WTC11 (cell line): ENCODE measurements at regions not wholly inside any gene's neighbourhood (a gene's known extent, or its start where the extent isn't known, plus 50 kb on each side); places are given as distances from the start of the nearest gene placed in this dataset.

Experiments
- ATAC-seq: fragments of 200-7000 bp; cut with Tn5 transposase; 2 replicates; pipeline ENCODE4 v1.10.0; 2021; ENCODE audit warnings: mild to moderate bottlenecking, moderate library complexity
- CTCF ChIA-PET: fragments of 300-600 bp; sonication (Branson Sonifier 250); formaldehyde crosslinking; loops from one replicate; lab custom pipeline; 2021; ENCODE audit warnings: antibody characterized with exemption; lab: Charles Lee
- POLR2A ChIA-PET: fragments of 350-600 bp; sonication (Branson Sonifier 250); formaldehyde crosslinking; loops from one replicate; lab custom pipeline; 2021; ENCODE audit warnings: antibody characterized with exemption; lab: Charles Lee
- DNase-seq: peaks from one replicate; pipeline ENCODE4 v3.0.0; 2021; ENCODE audit warnings: low spot score
- H3K27ac Mint-ChIP-seq: 2 replicates; pipeline ENCODE4 v1.8.0; 2021; ENCODE audit warnings: mixed read lengths
- H3K27me3 Mint-ChIP-seq: 2 replicates; pipeline ENCODE4 v1.8.0; 2021; ENCODE audit warnings: low read depth, mild to moderate bottlenecking, moderate library complexity, mixed read lengths
- H3K36me3 Mint-ChIP-seq: 2 replicates; pipeline ENCODE4 v1.8.0; 2021; ENCODE audit warnings: mixed read lengths
- H3K4me1 Mint-ChIP-seq: 2 replicates; pipeline ENCODE4 v1.8.0; 2022; ENCODE audit warnings: mixed read lengths
- H3K4me3 Mint-ChIP-seq: 2 replicates; pipeline ENCODE4 v1.8.0; 2021; ENCODE audit warnings: mild to moderate bottlenecking, moderate library complexity, mixed read lengths
- H3K9me3 Mint-ChIP-seq: 2 replicates; pipeline ENCODE4 v1.8.0; 2021; ENCODE audit warnings: mixed read lengths
- FOXJ3 ChIP-seq: sonication (generic); formaldehyde crosslinking; IDR thresholded peaks from 2 replicates; pipeline ENCODE4 v1.9.0; 2021; ENCODE audit warnings: missing genetic modification reagents, mild to moderate bottlenecking, borderline replicate concordance
- FOXP1 ChIP-seq: sonication (generic); formaldehyde crosslinking; IDR thresholded peaks from 2 replicates; pipeline ENCODE4 v1.8.0; 2022; ENCODE audit warnings: missing genetic modification reagents, mild to moderate bottlenecking, moderate library complexity, borderline replicate concordance
- IRF2 ChIP-seq: sonication (generic); formaldehyde crosslinking; IDR thresholded peaks from 2 replicates; pipeline ENCODE4 v1.8.0; 2022; ENCODE audit warnings: low read depth, missing genetic modification reagents, borderline replicate concordance
- JUN ChIP-seq: sonication (generic); formaldehyde crosslinking; IDR thresholded peaks from 2 replicates; pipeline ENCODE4 v1.8.0; 2023; ENCODE audit warnings: mild to moderate bottlenecking, missing genetic modification reagents
- MXD4 ChIP-seq: fragments of 250-450 bp; sonication (Bioruptor Pico); IDR thresholded peaks from 2 replicates; pipeline ENCODE4 v1.8.0; 2021; ENCODE audit warnings: mild to moderate bottlenecking, moderate library complexity, borderline replicate concordance
- SMAD3 ChIP-seq: sonication (generic); formaldehyde crosslinking; IDR thresholded peaks from 2 replicates; pipeline ENCODE4 v1.8.0; 2022; ENCODE audit warnings: missing genetic modification reagents, mild to moderate bottlenecking, borderline replicate concordance
- TF ChIP-seq, protein P1 (sequence below): sonication (generic); formaldehyde crosslinking; IDR thresholded peaks from 2 replicates; pipeline ENCODE4 v1.8.0; 2022; ENCODE audit warnings: missing genetic modification reagents
- TF ChIP-seq, protein P2 (sequence below): sonication (generic); formaldehyde crosslinking; IDR thresholded peaks from 2 replicates; pipeline ENCODE4 v1.8.1; 2023; ENCODE audit warnings: mild to moderate bottlenecking, missing genetic modification reagents, moderate library complexity
- TF ChIP-seq, protein P3 (sequence below): fragments of 250-450 bp; sonication (Bioruptor Pico); conservative IDR thresholded peaks from 2 replicates; pipeline ENCODE4 v1.9.0; 2021; ENCODE audit warnings: mild to moderate bottlenecking
- TF ChIP-seq, protein P4 (sequence below): fragments of 250-450 bp; sonication (Bioruptor Pico); IDR thresholded peaks from 2 replicates; pipeline ENCODE4 v2.1.2; 2022; ENCODE audit warnings: mild to moderate bottlenecking, moderate library complexity

DNA sequence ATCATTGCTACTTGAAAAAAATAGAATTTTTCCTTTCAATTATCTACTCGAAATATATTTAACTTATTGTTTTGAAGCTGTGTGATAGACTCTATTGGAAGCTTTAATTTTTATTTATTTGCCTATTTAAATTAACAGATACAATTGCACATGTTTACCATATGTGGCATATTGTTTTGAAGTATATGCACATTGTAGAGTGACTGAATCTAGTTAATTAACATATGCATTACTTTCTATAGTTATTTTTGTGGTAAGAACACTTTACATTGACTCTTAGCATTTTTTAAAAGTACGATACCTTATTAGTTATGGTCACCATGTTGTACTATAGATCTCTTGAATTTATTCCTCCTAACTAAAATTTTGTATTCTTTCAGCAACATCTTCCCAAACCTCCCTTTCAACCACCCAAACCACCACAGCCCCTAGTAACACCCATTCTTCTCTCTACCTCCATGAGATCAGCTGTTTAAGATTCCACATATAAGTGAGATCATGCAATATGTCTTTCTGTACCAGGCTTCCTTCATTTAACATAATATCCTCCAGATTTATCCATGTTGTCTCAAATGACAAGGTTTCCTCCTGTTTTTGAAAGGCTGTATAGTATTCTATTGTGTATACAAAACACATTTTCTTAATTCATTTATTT lies 58.5 kb upstream of the SPHKAP start (continued):
- TF ChIP-seq, protein P1, sequence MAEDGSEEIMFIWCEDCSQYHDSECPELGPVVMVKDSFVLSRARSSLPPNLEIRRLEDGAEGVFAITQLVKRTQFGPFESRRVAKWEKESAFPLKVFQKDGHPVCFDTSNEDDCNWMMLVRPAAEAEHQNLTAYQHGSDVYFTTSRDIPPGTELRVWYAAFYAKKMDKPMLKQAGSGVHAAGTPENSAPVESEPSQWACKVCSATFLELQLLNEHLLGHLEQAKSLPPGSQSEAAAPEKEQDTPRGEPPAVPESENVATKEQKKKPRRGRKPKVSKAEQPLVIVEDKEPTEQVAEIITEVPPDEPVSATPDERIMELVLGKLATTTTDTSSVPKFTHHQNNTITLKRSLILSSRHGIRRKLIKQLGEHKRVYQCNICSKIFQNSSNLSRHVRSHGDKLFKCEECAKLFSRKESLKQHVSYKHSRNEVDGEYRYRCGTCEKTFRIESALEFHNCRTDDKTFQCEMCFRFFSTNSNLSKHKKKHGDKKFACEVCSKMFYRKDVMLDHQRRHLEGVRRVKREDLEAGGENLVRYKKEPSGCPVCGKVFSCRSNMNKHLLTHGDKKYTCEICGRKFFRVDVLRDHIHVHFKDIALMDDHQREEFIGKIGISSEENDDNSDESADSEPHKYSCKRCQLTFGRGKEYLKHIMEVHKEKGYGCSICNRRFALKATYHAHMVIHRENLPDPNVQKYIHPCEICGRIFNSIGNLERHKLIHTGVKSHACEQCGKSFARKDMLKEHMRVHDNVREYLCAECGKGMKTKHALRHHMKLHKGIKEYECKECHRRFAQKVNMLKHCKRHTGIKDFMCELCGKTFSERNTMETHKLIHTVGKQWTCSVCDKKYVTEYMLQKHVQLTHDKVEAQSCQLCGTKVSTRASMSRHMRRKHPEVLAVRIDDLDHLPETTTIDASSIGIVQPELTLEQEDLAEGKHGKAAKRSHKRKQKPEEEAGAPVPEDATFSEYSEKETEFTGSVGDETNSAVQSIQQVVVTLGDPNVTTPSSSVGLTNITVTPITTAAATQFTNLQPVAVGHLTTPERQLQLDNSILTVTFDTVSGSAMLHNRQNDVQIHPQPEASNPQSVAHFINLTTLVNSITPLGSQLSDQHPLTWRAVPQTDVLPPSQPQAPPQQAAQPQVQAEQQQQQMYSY, result no peak

DNA sequence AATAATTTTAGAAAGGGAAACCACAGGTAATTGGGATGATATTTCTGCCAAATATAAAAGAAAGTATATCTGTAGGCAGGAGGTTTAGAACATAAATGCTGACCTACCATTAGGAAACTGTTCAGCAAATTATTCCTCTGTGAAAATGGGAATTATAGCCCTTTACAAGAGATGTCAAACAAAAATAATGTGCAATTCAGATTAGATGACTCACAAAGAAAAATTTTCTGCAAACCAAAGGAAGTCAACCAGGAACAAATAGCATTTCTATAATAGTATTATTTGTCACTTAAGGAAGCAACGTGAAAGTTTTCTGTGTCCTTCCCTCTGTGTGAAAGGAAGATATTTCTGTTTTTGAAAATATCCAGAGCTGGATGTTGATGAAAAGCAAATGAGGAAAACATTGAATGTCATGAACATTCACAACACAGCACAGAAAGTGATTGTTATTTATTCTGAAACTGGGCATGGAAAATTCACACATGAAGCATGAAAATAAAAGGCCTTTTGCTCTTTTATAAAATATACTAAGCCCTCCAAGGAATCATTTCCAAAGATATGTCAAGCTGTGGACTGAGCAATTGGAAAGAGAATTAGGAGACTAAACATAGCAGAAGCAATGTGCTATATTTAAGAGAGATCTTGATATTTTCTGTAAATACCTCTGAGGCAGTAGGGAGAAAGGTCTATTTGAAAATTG lies 57.9 kb upstream of the SPHKAP start:
- Mint-ChIP-seq H3K27ac (no peak overlapping the region), H3K27me3 (no peaks in the 10 kb centered on the region), H3K4me3 (no peak overlapping the region), H3K4me1 (no peaks in the 10 kb centered on the region), H3K9me3 (peaks cover 3% of the 10 kb centered on the region; the same call in 1 of the 2 replicates), H3K36me3 (no peaks in the 10 kb centered on the region)
- CTCF ChIA-PET, result no interaction called here
- ATAC-seq (no peak), DNase-seq (no peak)
- TF ChIP-seq IRF2 (CRISPR knock-in tag), result no peak
- TF ChIP-seq JUN (CRISPR knock-in tag), result no peak
- no peak for TF ChIP-seq FOXP1 (CRISPR knock-in tag)
- TF ChIP-seq, protein P2, sequence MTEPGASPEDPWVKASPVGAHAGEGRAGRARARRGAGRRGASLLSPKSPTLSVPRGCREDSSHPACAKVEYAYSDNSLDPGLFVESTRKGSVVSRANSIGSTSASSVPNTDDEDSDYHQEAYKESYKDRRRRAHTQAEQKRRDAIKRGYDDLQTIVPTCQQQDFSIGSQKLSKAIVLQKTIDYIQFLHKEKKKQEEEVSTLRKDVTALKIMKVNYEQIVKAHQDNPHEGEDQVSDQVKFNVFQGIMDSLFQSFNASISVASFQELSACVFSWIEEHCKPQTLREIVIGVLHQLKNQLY (CRISPR knock-in tag), result no peak
- TF ChIP-seq, protein P3, sequence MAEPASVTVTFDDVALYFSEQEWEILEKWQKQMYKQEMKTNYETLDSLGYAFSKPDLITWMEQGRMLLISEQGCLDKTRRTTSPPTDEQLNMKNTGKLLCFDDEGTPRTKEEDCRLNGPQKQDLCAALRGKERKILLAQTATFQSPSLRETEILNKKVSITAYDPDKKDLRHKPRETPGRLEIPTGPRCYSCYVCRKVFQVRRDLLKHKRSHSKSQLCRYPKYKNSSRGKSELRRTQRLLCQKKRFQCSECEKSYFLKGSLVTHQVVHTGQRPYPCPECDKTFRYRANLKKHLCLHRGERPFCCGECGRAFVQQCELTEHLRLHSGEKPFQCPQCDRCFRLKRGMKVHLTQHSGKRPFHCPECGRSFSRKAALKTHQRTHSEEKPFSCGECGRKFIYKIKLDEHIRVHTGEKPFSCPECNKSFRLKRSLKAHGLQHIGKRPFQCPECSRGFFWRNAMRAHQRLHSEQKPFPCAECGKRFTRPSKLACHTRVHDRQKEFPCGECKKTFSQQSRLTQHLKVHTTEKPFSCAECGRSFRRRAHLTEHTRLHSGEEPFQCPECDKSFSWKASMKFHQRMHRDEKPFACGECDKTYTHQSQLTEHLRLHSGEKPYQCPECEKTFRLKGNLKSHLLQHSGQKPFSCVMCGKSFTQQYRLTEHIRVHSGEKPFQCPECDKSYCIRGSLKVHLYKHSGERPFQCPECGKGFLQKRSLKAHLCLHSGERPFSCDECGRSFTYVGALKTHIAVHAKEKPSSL (CRISPR knock-in tag), result no peak
- TF ChIP-seq SMAD3 (CRISPR knock-in tag), result no peak
- TF ChIP-seq FOXJ3 (CRISPR knock-in tag), result no peak
- no peak for TF ChIP-seq MXD4 (CRISPR knock-in tag)
- TF ChIP-seq, protein P4, sequence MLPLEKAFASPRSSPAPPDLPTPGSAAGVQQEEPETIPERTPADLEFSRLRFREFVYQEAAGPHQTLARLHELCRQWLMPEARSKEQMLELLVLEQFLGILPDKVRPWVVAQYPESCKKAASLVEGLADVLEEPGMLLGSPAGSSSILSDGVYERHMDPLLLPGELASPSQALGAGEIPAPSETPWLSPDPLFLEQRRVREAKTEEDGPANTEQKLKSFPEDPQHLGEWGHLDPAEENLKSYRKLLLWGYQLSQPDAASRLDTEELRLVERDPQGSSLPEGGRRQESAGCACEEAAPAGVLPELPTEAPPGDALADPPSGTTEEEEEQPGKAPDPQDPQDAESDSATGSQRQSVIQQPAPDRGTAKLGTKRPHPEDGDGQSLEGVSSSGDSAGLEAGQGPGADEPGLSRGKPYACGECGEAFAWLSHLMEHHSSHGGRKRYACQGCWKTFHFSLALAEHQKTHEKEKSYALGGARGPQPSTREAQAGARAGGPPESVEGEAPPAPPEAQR, result no peak
- POLR2A ChIA-PET, result no interaction called here
